ENCODE measurements at regions not wholly inside any gene's neighbourhood (a gene's known extent, or its start where the extent isn't known, plus 50 kb on each side); places are given as distances from the start of the nearest gene placed in this dataset.

- no peaks in the 10 kb centered on the region for H3K23me2 ChIP-seq (ENCODE audit: low read depth, low read length)
- CTCF ChIA-PET (ENCODE audit: partially characterized antibody), result no interaction called here
- DNase-seq (ENCODE audit: low read depth in 1 of 2, low spot score in 2 of 2) (no peak), FAIRE-seq (no peak)
- H3K9ac ChIP-seq (replicated peaks in 1 of 4; ENCODE audit: extremely low read depth in 1 of 4, low read depth in 3 of 4, low read length in 3 of 4), result no peak overlapping the region
- no peak overlapping the region for H2BK120ac ChIP-seq (replicated peaks; ENCODE audit: low read depth, low read length)
- no peak overlapping the region for H2BK15ac ChIP-seq (ENCODE audit: low read length)
- no peak overlapping the region for H3K4ac ChIP-seq (replicated peaks; ENCODE audit: insufficient read length, low read depth, low read length)
- no peak overlapping the region for H4K5ac ChIP-seq (ENCODE audit: insufficient read length, low read depth, low read length)
- no peak overlapping the region for H2AK5ac ChIP-seq (ENCODE audit: low read depth, low read length)
- no peak overlapping the region for H3K27ac ChIP-seq (ENCODE audit: low read depth, low read length)
- no peak overlapping the region for H4K8ac ChIP-seq (ENCODE audit: extremely low read depth, insufficient read depth, low read length)
- H2BK20ac ChIP-seq (ENCODE audit: low read length), result no peak overlapping the region
- H2BK12ac ChIP-seq (ENCODE audit: low read depth, low read length), result no peak overlapping the region
- H2AFZ ChIP-seq (ENCODE audit: low read length), result no peak overlapping the region
- H3K27me3 ChIP-seq (replicated peaks in 1 of 4; ENCODE audit: control insufficient read depth in 3 of 4, extremely low read depth in 1 of 4, insufficient read depth in 3 of 4, low read length in 3 of 4), result no peaks in the 10 kb centered on the region
- no peak for TF ChIP-seq GABPA (IDR thresholded peaks at IDR 0.05; ENCODE audit: borderline replicate concordance, insufficient read depth, low read length)
- H3K18ac ChIP-seq (ENCODE audit: extremely low read depth, low read length), result no peak overlapping the region
- POLR2A ChIA-PET (ENCODE audit: partially characterized antibody), result no interaction called here
- H2BK5ac ChIP-seq (ENCODE audit: low read depth, low read length), result no peak overlapping the region
- H4K20me1 ChIP-seq (replicated peaks in 1 of 2; ENCODE audit: control insufficient read depth in 1 of 2, insufficient read depth in 2 of 2, low read length in 2 of 2), result no peaks in the 10 kb centered on the region
- no peaks in the 10 kb centered on the region for H3K79me1 ChIP-seq (ENCODE audit: low read depth, low read length)
- no peaks in the 10 kb centered on the region for H3K79me2 ChIP-seq (ENCODE audit: control insufficient read depth in 1 of 2, insufficient read depth in 2 of 2, low read length in 2 of 2)
- no peak overlapping the region for H3K14ac ChIP-seq (ENCODE audit: insufficient read length)
- H3K4me1 ChIP-seq (replicated peaks in 1 of 4; ENCODE audit: control insufficient read depth in 3 of 4, insufficient read depth in 4 of 4, low read length in 3 of 4), result peaks cover 0 to 6% (median 2%) of the 10 kb centered on the region in 4 experiments; a peak in 2 of 7 replicates
- no peaks in the 10 kb centered on the region for H3K36me3 ChIP-seq (ENCODE audit: control insufficient read depth in 2 of 4, insufficient read depth in 4 of 4, low read length in 3 of 4)
- no peak overlapping the region for H3K4me3 ChIP-seq (ENCODE audit: extremely low read depth in 1 of 4, insufficient read depth in 2 of 4, low read depth in 3 of 4, low read length in 4 of 4)
- H3K4me2 ChIP-seq (ENCODE audit: insufficient read depth in 1 of 2, low read depth in 2 of 2, low read length in 2 of 2), result no peak overlapping the region
- H3K23ac ChIP-seq (ENCODE audit: insufficient read length), result no peak overlapping the region
- H3K9me3 ChIP-seq (ENCODE audit: insufficient read depth in 2 of 2, low read depth in 1 of 2, low read length in 1 of 2), result no peaks in the 10 kb centered on the region
- WGBS, 2 experiments (ENCODE audit: extremely low coverage in 1 of 2, insufficient coverage in 1 of 2, insufficient read length in 1 of 2, insufficient replicate concordance in 2 of 2, low coverage in 1 of 2, low lambda C conversion rate in 2 of 2, missing lambda C conversion rate in 1 of 2), result 91% methylated on average over 2 of the region's 2 CpGs; no CpG with 5 or more reads in 1 of the 2 experiments
- H4K91ac ChIP-seq (replicated peaks; ENCODE audit: insufficient read length, low read length), result no peak overlapping the region
- no peak overlapping the region for H3K56ac ChIP-seq (replicated peaks; ENCODE audit: insufficient read length, low read depth, low read length)
These were observed 1350.0 kb upstream of the CDH9 start for GRCh38 chr5:28388428-28388827.

All from H1 (cell line).